Omental fat pad (tissue), 3 donors: ENCODE measurements at regions not wholly inside any gene's neighbourhood (a gene's known extent, or its start where the extent isn't known, plus 50 kb on each side); places are given as distances from the start of the nearest gene placed in this dataset.

Source experiments
- ATAC-seq: fragments of 150-250 bp; one replicate; pipeline ENCODE4 v1.9.1; 2016; ENCODE audit warnings: mild to moderate bottlenecking, moderate library complexity; ENCODE audit not compliant: low FRiP score
- DNase-seq: peaks from one replicate; pipeline ENCODE4 v3.0.0-alpha.2; 2019; ENCODE audit warnings: low spot score
- TF ChIP-seq, protein P1 (sequence below), 3 donors: fragments of 450-650 bp; IDR thresholded peaks; one replicate each; pipeline ENCODE4 v1.5.1; 2016 to 2017; ENCODE audit warnings: antibody characterized with exemption in 3 of 3, mild to moderate bottlenecking in 3 of 3, moderate library complexity in 2 of 3

DNA sequence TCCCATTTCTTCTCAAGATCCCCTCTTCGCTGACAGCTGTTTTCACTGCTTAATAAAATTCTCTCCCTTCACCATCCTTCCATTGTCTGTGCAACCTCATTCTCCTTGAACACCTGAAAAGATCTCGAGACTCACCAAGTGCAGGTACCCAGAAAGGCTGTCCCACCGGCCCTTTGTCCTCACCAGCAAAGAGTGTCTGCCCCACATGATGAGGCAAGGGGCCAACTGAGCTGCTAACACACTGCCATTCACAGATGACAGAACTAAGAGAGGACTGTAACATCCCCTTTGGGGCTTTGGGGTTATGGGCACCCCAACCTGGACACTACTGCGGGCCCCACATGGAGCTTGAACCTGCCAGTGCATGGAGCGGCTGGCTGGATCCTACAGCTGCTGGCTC, 771.4 kb upstream of the MIR17HG start:
- DNase-seq (no peak), ATAC-seq (no peak)
- TF ChIP-seq, protein P1, sequence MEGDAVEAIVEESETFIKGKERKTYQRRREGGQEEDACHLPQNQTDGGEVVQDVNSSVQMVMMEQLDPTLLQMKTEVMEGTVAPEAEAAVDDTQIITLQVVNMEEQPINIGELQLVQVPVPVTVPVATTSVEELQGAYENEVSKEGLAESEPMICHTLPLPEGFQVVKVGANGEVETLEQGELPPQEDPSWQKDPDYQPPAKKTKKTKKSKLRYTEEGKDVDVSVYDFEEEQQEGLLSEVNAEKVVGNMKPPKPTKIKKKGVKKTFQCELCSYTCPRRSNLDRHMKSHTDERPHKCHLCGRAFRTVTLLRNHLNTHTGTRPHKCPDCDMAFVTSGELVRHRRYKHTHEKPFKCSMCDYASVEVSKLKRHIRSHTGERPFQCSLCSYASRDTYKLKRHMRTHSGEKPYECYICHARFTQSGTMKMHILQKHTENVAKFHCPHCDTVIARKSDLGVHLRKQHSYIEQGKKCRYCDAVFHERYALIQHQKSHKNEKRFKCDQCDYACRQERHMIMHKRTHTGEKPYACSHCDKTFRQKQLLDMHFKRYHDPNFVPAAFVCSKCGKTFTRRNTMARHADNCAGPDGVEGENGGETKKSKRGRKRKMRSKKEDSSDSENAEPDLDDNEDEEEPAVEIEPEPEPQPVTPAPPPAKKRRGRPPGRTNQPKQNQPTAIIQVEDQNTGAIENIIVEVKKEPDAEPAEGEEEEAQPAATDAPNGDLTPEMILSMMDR (IDR thresholded peaks at IDR 0.05) = no peak

DNA sequence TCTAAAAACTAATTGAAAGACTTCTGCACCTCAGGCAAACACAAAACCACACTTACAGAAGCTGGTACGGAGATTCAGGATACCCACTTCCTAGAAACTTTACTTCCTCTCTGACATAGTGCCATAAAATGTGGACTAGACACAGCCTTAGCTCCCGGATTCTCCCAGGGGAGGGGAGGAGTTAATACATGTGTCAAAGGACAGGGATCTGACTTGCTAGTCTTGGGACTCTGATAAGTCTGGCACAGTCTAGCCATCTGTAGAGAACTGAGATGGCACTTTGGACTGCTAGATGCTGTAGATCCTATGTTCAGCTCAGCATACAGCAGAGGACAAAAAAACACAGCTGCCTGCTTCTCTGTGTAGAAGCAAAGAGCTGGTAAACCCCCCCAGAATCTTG, 769.8 kb upstream of the MIR17HG start:
- ATAC-seq (no peak), DNase-seq (no peak)
- TF ChIP-seq, protein P1 (IDR thresholded peaks at IDR 0.05) = no peak

DNA sequence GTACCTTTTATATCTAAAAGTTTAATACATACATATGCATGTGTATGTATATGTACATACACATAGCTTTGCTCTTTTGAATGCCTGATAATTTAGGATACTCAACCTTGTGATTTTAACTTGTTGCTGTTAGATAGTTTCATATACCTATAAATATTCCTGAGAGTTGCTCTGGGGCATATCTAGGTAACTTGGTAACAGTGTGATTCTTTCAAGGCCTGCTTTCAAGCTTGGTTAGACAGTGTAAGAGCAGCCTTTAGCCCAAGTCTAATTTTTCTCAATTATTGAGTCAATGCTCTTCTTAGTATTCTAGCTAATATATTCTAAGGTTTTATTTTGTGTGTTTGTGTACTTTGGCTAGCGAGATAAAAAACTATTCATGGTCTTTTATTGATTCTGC, 762.1 kb upstream of the MIR17HG start:
- no peak for ATAC-seq
- TF ChIP-seq, protein P1 (IDR thresholded peaks at IDR 0.05) = no peak
- no peak for DNase-seq

DNA sequence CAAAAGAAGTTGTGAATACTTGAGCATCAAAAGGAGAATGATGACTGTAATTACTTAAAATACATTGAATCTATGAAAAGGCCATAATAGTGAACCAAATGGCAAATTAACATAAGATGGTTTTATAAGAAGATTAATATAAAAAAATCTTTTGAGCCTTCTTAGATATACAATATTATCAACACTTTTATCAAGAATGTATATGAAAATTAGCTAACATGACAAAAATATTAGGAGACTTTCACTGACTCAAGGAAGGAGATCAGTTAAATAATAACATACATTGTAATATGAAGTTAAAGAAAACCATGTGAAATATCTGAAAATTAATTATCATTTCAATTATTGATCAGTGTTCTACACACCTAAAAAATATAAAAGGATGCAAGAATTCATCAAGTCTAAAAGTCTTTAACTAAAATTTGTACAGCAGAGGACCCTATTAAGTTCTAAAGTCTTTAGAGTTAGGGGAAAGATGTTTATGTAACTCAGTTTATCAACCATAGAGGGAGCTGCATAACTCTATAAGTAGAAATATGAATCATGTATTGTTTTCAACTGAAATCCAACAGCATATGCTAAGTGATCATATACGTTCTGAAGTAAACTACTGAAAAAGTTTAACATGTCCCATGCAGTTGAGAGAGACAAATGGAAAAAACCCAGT, 756.1 kb upstream of the MIR17HG start:
- DNase-seq (no peak), ATAC-seq (no peak)
- TF ChIP-seq, protein P1 (IDR thresholded peaks at IDR 0.05) = no peak

DNA sequence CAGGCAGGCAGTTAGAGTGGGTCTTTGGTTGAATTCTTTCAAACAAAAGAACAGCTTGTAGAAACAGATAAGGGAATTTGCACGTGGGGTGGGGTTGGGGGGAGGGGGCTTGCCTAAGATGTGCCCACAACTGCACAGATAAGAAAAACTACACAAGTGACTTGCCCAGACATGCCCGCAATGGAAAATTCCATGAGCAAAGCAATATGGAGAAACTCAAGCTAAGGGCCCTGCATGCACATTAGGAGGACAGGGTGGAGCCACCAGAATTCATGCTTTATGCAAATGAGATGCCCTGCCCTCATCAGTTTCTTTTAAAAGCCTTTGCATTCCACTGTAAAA, 755.6 kb upstream of the MIR17HG start:
- TF ChIP-seq, protein P1 (IDR thresholded peaks at IDR 0.05) = no peak
- ATAC-seq = no peak
- DNase-seq = no peak

DNA sequence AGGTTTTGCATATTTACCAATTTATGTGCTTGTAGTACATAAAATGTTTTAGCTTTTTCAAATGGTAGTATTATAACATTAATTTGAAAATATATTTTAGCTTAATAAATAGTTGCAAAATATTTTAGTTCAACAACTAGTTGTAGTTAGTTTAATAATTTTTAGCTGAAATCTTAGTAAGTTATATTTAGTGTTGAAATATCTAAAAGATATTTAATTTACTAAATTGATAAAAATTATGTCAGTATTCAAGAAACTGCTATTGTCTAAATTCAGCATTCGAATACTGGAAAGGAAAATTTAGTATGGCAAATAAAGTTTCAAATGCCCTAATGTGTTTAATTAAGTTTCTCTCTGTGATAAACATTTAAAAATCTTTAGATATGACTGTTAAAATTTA, 754.5 kb upstream of the MIR17HG start:
- ATAC-seq = no peak
- TF ChIP-seq, protein P1 (IDR thresholded peaks at IDR 0.05) = no peak
- no peak for DNase-seq

DNA sequence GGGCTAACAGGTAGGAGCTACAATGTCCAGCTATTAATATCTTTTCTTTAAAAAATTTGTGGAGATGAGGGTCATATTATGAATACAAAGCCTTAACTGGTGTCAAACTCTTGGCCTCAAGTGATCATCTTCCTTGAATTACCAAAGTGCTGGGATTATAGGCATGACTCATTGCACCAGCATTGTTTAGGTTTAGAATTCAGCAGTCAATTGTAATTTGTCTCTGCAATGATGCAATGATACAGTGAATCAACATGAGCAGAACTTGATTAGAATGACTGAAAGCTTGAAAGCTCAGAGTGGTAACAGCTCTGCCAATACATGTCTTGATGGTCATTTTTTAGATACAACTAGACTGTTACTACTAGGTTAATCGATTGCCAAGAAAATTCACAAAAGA, 752.8 kb upstream of the MIR17HG start:
- DNase-seq = no peak
- no peak for ATAC-seq
- TF ChIP-seq, protein P1 (IDR thresholded peaks at IDR 0.05) = no peak
